Natural killer cell (primary cell): ENCODE measurements at regions not wholly inside any gene's neighbourhood (a gene's known extent, or its start where the extent isn't known, plus 50 kb on each side); places are given as distances from the start of the nearest gene placed in this dataset.

Experiments used
- ATAC-seq, 3 donors: fragments of 150-1000 bp in 2 of 3; fragments of 200-7000 bp in 1 of 3; cut with Tn5 transposase; 1 replicate in 1 of 3; 2 replicates in 2 of 3; pipeline ENCODE4 v1.10.0; 2021; ENCODE audit warnings: mild to moderate bottlenecking in 2 of 3, moderate library complexity in 2 of 3
- DNase-seq, 2 donors: peaks; one replicate each; pipeline versions ENCODE4 v3.0.0 to v3.0.0-alpha.2; 2013 to 2021; ENCODE audit warnings: mixed read lengths in 1 of 2
- H3K27ac ChIP-seq: one replicate; pipeline ENCODE4 v1.5.1; 2013; ENCODE audit warnings: mild to moderate bottlenecking, low read length
- H3K27me3 ChIP-seq: one replicate; pipeline ENCODE4 v1.6.1; 2013; ENCODE audit warnings: low read length; ENCODE audit not compliant: control insufficient read depth, insufficient read depth
- H3K36me3 ChIP-seq: one replicate; pipeline ENCODE4 v1.6.1; 2013; ENCODE audit warnings: low read length; ENCODE audit not compliant: control insufficient read depth, insufficient read depth
- H3K4me1 ChIP-seq: one replicate; pipeline ENCODE4 v1.6.1; 2013; ENCODE audit warnings: low read length; ENCODE audit not compliant: control insufficient read depth, insufficient read depth
- H3K4me3 ChIP-seq: one replicate; pipeline ENCODE4 v1.5.1; 2013; ENCODE audit warnings: low read length
- H3K9me3 ChIP-seq: one replicate; pipeline ENCODE4 v1.6.1; 2013; ENCODE audit warnings: low read length; ENCODE audit not compliant: control insufficient read depth, insufficient read depth
- H3K27ac Mint-ChIP-seq, 2 donors: one replicate each; pipeline ENCODE4 v1.8.0; 2022; ENCODE audit warnings: mild to moderate bottlenecking in 2 of 2, mixed read lengths in 2 of 2, moderate library complexity in 1 of 2
- H3K27me3 Mint-ChIP-seq, 2 donors: one replicate each; pipeline ENCODE4 v1.8.0; 2022; ENCODE audit warnings: low read depth in 2 of 2, mixed read lengths in 2 of 2
- H3K36me3 Mint-ChIP-seq: one replicate; pipeline ENCODE4 v1.8.0; 2022; ENCODE audit warnings: mixed read lengths
- H3K4me1 Mint-ChIP-seq, 2 donors: one replicate each; pipeline ENCODE4 v1.8.0; 2022; ENCODE audit warnings: mixed read lengths in 2 of 2
- H3K4me3 Mint-ChIP-seq: one replicate; pipeline ENCODE4 v1.8.0; 2022; ENCODE audit warnings: mild to moderate bottlenecking, moderate library complexity, mixed read lengths
- H3K9me3 Mint-ChIP-seq, 2 donors: one replicate each; pipeline ENCODE4 v1.8.0; 2022; ENCODE audit warnings: mixed read lengths in 2 of 2
- CTCF ChIP-seq: fragments of 200-600 bp; IDR thresholded peaks from one replicate; pipeline ENCODE4 v1.8.0; 2022; ENCODE audit warnings: antibody characterized with exemption
- WGBS: methylation state at CpG from one replicate; pipeline ENCODE4 v1.1.7; 2013; ENCODE audit warnings: missing lambda C conversion rate; ENCODE audit not compliant: insufficient coverage; 5-methylcytosine and 5-hydroxymethylcytosine counted together
- intact Hi-C: fragments of 100-400 bp; cut with micrococcal nuclease; formaldehyde crosslinking; loops from one replicate; pipeline ENCODE4 v1.14.2; 2022

- H3K27me3 ChIP-seq, result no peaks in the 10 kb centered on the region
- Mint-ChIP-seq H3K4me1 (no peaks in the 10 kb centered on the region), H3K27me3 (no peaks in the 10 kb centered on the region), H3K36me3 (no peaks in the 10 kb centered on the region), H3K27ac (no peak overlapping the region), H3K4me3 (no peak overlapping the region), H3K9me3 (no peaks in the 10 kb centered on the region)
- intact Hi-C loops, result no loop called here
- TF ChIP-seq CTCF, result no peak
- H3K27ac ChIP-seq, result no peak overlapping the region
- WGBS, result 96% methylated on average over 2 of the region's 4 CpGs
- H3K4me3 ChIP-seq, result no peak overlapping the region
- H3K9me3 ChIP-seq, result no peaks in the 10 kb centered on the region
- H3K4me1 ChIP-seq, result no peaks in the 10 kb centered on the region
- no peaks in the 10 kb centered on the region for H3K36me3 ChIP-seq
- ATAC-seq (no peak), DNase-seq (no peak)
Measured at GRCh38 chr12:20126601-20127000, 241.7 kb upstream of the PDE3A start.

- Mint-ChIP-seq H3K27me3 (no peaks in the 10 kb centered on the region), H3K9me3 (no peaks in the 10 kb centered on the region)
- 80% methylated on average over 1 of the region's 2 CpGs for WGBS
Measured at GRCh38 chr12:20127413-20127812, 240.9 kb upstream of the PDE3A start.

GRCh38 chr12:20128928-20129327 lies 239.4 kb upstream of the PDE3A start:
- no peaks in the 10 kb centered on the region for H3K9me3 ChIP-seq
- Mint-ChIP-seq H3K36me3 (no peaks in the 10 kb centered on the region), H3K27ac (no peak overlapping the region), H3K27me3 (no peaks in the 10 kb centered on the region), H3K4me1 (no peaks in the 10 kb centered on the region), H3K4me3 (no peak overlapping the region), H3K9me3 (no peaks in the 10 kb centered on the region)
- no peak for TF ChIP-seq CTCF
- ATAC-seq (no peak), DNase-seq (no peak)
- H3K36me3 ChIP-seq, result no peaks in the 10 kb centered on the region
- no peak overlapping the region for H3K4me3 ChIP-seq
- H3K27ac ChIP-seq, result no peak overlapping the region
- no peaks in the 10 kb centered on the region for H3K27me3 ChIP-seq
- intact Hi-C loops, result no loop called here
- H3K4me1 ChIP-seq, result no peaks in the 10 kb centered on the region

More at GRCh38 chr12:20127413-20127812, 240.9 kb upstream of the PDE3A start:
- H3K4me3 ChIP-seq, result no peak overlapping the region
- no peak for TF ChIP-seq CTCF
- ATAC-seq, result no peak
- H3K4me1 ChIP-seq, result no peaks in the 10 kb centered on the region
- H3K27me3 ChIP-seq, result no peaks in the 10 kb centered on the region
- Mint-ChIP-seq H3K4me3 (no peak overlapping the region), H3K36me3 (no peaks in the 10 kb centered on the region), H3K4me1 (no peaks in the 10 kb centered on the region), H3K27ac (no peak overlapping the region)
- no peaks in the 10 kb centered on the region for H3K9me3 ChIP-seq
- intact Hi-C loops, result no loop called here
- no peak overlapping the region for H3K27ac ChIP-seq
- no peak for DNase-seq
- no peaks in the 10 kb centered on the region for H3K36me3 ChIP-seq

- ATAC-seq, result no peak
- 65% methylated on average over 1 of the region's 1 CpG for WGBS
Measured at GRCh38 chr12:20132818-20133217, 235.5 kb upstream of the PDE3A start.

More at GRCh38 chr12:20132818-20133217, 235.5 kb upstream of the PDE3A start:
- H3K9me3 ChIP-seq, result no peaks in the 10 kb centered on the region
- no peak overlapping the region for H3K4me3 Mint-ChIP-seq
- peaks cover 4 to 6% of the 10 kb centered on the region in 2 donors for H3K9me3 Mint-ChIP-seq
- no peaks in the 10 kb centered on the region for H3K36me3 ChIP-seq
- no peaks in the 10 kb centered on the region for H3K27me3 ChIP-seq
- intact Hi-C loops, result no loop called here
- no peak overlapping the region for H3K27ac Mint-ChIP-seq
- H3K4me1 Mint-ChIP-seq, result no peaks in the 10 kb centered on the region
- no peaks in the 10 kb centered on the region for H3K36me3 Mint-ChIP-seq
- no peaks in the 10 kb centered on the region for H3K4me1 ChIP-seq
- no peak overlapping the region for H3K4me3 ChIP-seq
- no peaks in the 10 kb centered on the region for H3K27me3 Mint-ChIP-seq
- no peak overlapping the region for H3K27ac ChIP-seq
- TF ChIP-seq CTCF, result no peak
- no peak for DNase-seq
